ENCODE measurements at regions not wholly inside any gene's neighbourhood (a gene's known extent, or its start where the extent isn't known, plus 50 kb on each side); places are given as distances from the start of the nearest gene placed in this dataset.

GRCh38 chr5:54861212-54861894 is 124.0 kb downstream of the ESM1 start:
- no peak overlapping the region for H3K4me2 ChIP-seq (ENCODE audit: low read length)
- DNase-seq = no peak
- intact Hi-C loops (cut with micrococcal nuclease) = no loop called here
- TF ChIP-seq EZH2 (IDR thresholded peaks at IDR 0.05; ENCODE audit: low read length, unreplicated experiment) (no peak), EZH2phosphoT487 (IDR thresholded peaks at IDR 0.05; ENCODE audit: borderline replicate concordance, low read length) (no peak), CTCF (conservative IDR thresholded peaks at IDR 0.05; ENCODE audit: low read depth, low read length) (no peak)
- H3K9me2 ChIP-seq (replicated peaks; ENCODE audit: low read length) = no peaks in the 10 kb centered on the region
- H2AFZ ChIP-seq (ENCODE audit: low read length) = no peak overlapping the region
- ChIA-PET CTCF (no interaction called here), POLR2A (ENCODE audit: unreplicated experiment) (no interaction called here)
- no peaks in the 10 kb centered on the region for H3F3A ChIP-seq (ENCODE audit: low read length, unreplicated experiment)
- H3K9me3 ChIP-seq (ENCODE audit: low read length) = no peaks in the 10 kb centered on the region
- no peak overlapping the region for H3K4me3 ChIP-seq (ENCODE audit: low read length)
- H3K4me1 ChIP-seq (ENCODE audit: insufficient read depth, low read length) = no peaks in the 10 kb centered on the region
- no peak overlapping the region for H3K27ac ChIP-seq (ENCODE audit: low read length)
- no peak for ATAC-seq
- no peaks in the 10 kb centered on the region for H3K79me2 ChIP-seq (ENCODE audit: low read length)
- no peak overlapping the region for H3K9ac ChIP-seq (ENCODE audit: low read length)
- H3K36me3 ChIP-seq (ENCODE audit: low read depth, low read length) = no peaks in the 10 kb centered on the region
- no peaks in the 10 kb centered on the region for H3K27me3 ChIP-seq (ENCODE audit: low read length)
- H4K20me1 ChIP-seq (ENCODE audit: low read length) = no peaks in the 10 kb centered on the region
- BruUV-seq (replicated peaks) = no TSS peak

GRCh38 chr5:54860321-54860720 is 125.1 kb downstream of the ESM1 start:
- ChIA-PET CTCF (no interaction called here), POLR2A (ENCODE audit: unreplicated experiment) (no interaction called here)
- H3K4me3 ChIP-seq (ENCODE audit: low read length) = no peak overlapping the region
- no TSS peak for BruUV-seq (replicated peaks)
- H3K9me3 ChIP-seq (ENCODE audit: low read length) = no peaks in the 10 kb centered on the region
- no peaks in the 10 kb centered on the region for H3F3A ChIP-seq (ENCODE audit: low read length, unreplicated experiment)
- no peak overlapping the region for H3K4me2 ChIP-seq (ENCODE audit: low read length)
- no peak overlapping the region for H2AFZ ChIP-seq (ENCODE audit: low read length)
- no peak for DNase-seq
- no peaks in the 10 kb centered on the region for H3K36me3 ChIP-seq (ENCODE audit: low read depth, low read length)
- H3K27me3 ChIP-seq (ENCODE audit: low read length) = no peaks in the 10 kb centered on the region
- no peaks in the 10 kb centered on the region for H3K79me2 ChIP-seq (ENCODE audit: low read length)
- TF ChIP-seq CTCF (conservative IDR thresholded peaks at IDR 0.05; ENCODE audit: low read depth, low read length) (no peak), EZH2phosphoT487 (IDR thresholded peaks at IDR 0.05; ENCODE audit: borderline replicate concordance, low read length) (no peak), EZH2 (IDR thresholded peaks at IDR 0.05; ENCODE audit: low read length, unreplicated experiment) (no peak)
- H4K20me1 ChIP-seq (ENCODE audit: low read length) = no peaks in the 10 kb centered on the region
- ATAC-seq = no peak
- no peaks in the 10 kb centered on the region for H3K4me1 ChIP-seq (ENCODE audit: insufficient read depth, low read length)
- intact Hi-C loops (cut with micrococcal nuclease) = no loop called here
- H3K9ac ChIP-seq (ENCODE audit: low read length) = no peak overlapping the region
- H3K9me2 ChIP-seq (replicated peaks; ENCODE audit: low read length) = no peaks in the 10 kb centered on the region
- no peak overlapping the region for H3K27ac ChIP-seq (ENCODE audit: low read length)

- Histone ChIP-seq H2AFZ (ENCODE audit: low read length) (no peak overlapping the region), H3K9me2 (replicated peaks; ENCODE audit: low read length) (no peaks in the 10 kb centered on the region), H3K4me3 (ENCODE audit: low read length) (no peak overlapping the region), H3K36me3 (ENCODE audit: low read depth, low read length) (no peaks in the 10 kb centered on the region), H3K9ac (ENCODE audit: low read length) (no peak overlapping the region), H3K27me3 (ENCODE audit: low read length) (no peaks in the 10 kb centered on the region), H3K27ac (ENCODE audit: low read length) (no peak overlapping the region), H3K4me2 (ENCODE audit: low read length) (no peak overlapping the region), H3F3A (ENCODE audit: low read length, unreplicated experiment) (no peaks in the 10 kb centered on the region), H3K79me2 (ENCODE audit: low read length) (no peaks in the 10 kb centered on the region), H3K9me3 (ENCODE audit: low read length) (no peaks in the 10 kb centered on the region), H4K20me1 (ENCODE audit: low read length) (no peaks in the 10 kb centered on the region), H3K4me1 (ENCODE audit: insufficient read depth, low read length) (no peaks in the 10 kb centered on the region)
- DNase-seq (no peak), ATAC-seq (no peak)
- no peak for TF ChIP-seq EZH2 (IDR thresholded peaks at IDR 0.05; ENCODE audit: low read length, unreplicated experiment)
- no TSS peak for BruUV-seq (replicated peaks)
- CTCF ChIA-PET = no interaction called here
- intact Hi-C loops (cut with micrococcal nuclease) = no loop called here
- POLR2A ChIA-PET (ENCODE audit: unreplicated experiment) = no interaction called here
Measured at GRCh38 chr5:54859316-54859715, 126.1 kb downstream of the ESM1 start.
